BE2C (cell line): ENCODE measurements at regions not wholly inside any gene's neighbourhood (a gene's known extent, or its start where the extent isn't known, plus 50 kb on each side); places are given as distances from the start of the nearest gene placed in this dataset.

Source experiments
- DNase-seq: peaks from one replicate; pipeline ENCODE4 v3.0.0-alpha.2; 2020
- H3K27me3 ChIP-seq: fragments of 250-450 bp; sonication (Bioruptor Pico); 2 replicates; pipeline ENCODE4 v1.5.1; 2020; ENCODE audit warnings: mild to moderate bottlenecking
- H3K36me3 ChIP-seq: fragments of 250-450 bp; sonication (Bioruptor Pico); 2 replicates; pipeline ENCODE4 v1.5.1; 2020; ENCODE audit warnings: mild to moderate bottlenecking
- H3K4me1 ChIP-seq: fragments of 250-450 bp; sonication (Bioruptor Pico); 2 replicates; pipeline ENCODE4 v1.5.1; 2020
- H3K4me3 ChIP-seq: 2 replicates; pipeline ENCODE4 v1.5.1; 2011; ENCODE audit warnings: low read depth, low read length
- H3K9me3 ChIP-seq: fragments of 250-450 bp; sonication (Bioruptor Pico); 2 replicates; pipeline ENCODE4 v1.5.1; 2020
- CTCF ChIP-seq: IDR thresholded peaks from 2 replicates; pipeline ENCODE4 v1.5.1; 2012; ENCODE audit warnings: mild to moderate bottlenecking, low read depth, low read length

GRCh38 chr13:90222758-90223157 lies 1124.7 kb upstream of the MIR17HG start:
- Histone ChIP-seq H3K4me1 (no peaks in the 10 kb centered on the region), H3K9me3 (no peaks in the 10 kb centered on the region), H3K36me3 (no peaks in the 10 kb centered on the region), H3K4me3 (no peak overlapping the region), H3K27me3 (no peaks in the 10 kb centered on the region)
- TF ChIP-seq CTCF = no peak
- DNase-seq = no peak

GRCh38 chr13:90230311-90230710 lies 1117.2 kb upstream of the MIR17HG start:
- Histone ChIP-seq H3K9me3 (no peaks in the 10 kb centered on the region; the same call in 1 of the 2 replicates), H3K27me3 (no peaks in the 10 kb centered on the region), H3K4me3 (no peak overlapping the region), H3K4me1 (no peaks in the 10 kb centered on the region), H3K36me3 (no peaks in the 10 kb centered on the region)
- no peak for DNase-seq
- no peak for TF ChIP-seq CTCF

GRCh38 chr13:90232291-90232690 lies 1115.2 kb upstream of the MIR17HG start:
- TF ChIP-seq CTCF = no peak
- H3K4me3 ChIP-seq = no peak overlapping the region
- H3K4me1 ChIP-seq = no peaks in the 10 kb centered on the region
- DNase-seq = no peak
- no peaks in the 10 kb centered on the region; the same call in 1 of the 2 replicates for H3K9me3 ChIP-seq
- no peaks in the 10 kb centered on the region for H3K36me3 ChIP-seq
- no peaks in the 10 kb centered on the region for H3K27me3 ChIP-seq

- Histone ChIP-seq H3K4me3 (no peak overlapping the region), H3K36me3 (no peaks in the 10 kb centered on the region), H3K27me3 (no peaks in the 10 kb centered on the region), H3K4me1 (no peaks in the 10 kb centered on the region), H3K9me3 (no peaks in the 10 kb centered on the region; the same call in 1 of the 2 replicates)
- TF ChIP-seq CTCF = peak; percentile 24
- no peak for DNase-seq
Observed at GRCh38 chr13:90233933-90234672, 1113.4 kb upstream of the MIR17HG start.

- DNase-seq = no peak
- Histone ChIP-seq H3K4me3 (no peak overlapping the region), H3K4me1 (no peaks in the 10 kb centered on the region), H3K27me3 (no peaks in the 10 kb centered on the region), H3K9me3 (no peaks in the 10 kb centered on the region; the same call in 1 of the 2 replicates), H3K36me3 (no peaks in the 10 kb centered on the region)
- TF ChIP-seq CTCF = no peak
Observed at GRCh38 chr13:90237852-90238251, 1109.6 kb upstream of the MIR17HG start.

GRCh38 chr13:90238413-90238812 lies 1109.1 kb upstream of the MIR17HG start:
- no peak for DNase-seq
- H3K9me3 ChIP-seq = no peaks in the 10 kb centered on the region; the same call in 1 of the 2 replicates

More at GRCh38 chr13:90238413-90238812, 1109.1 kb upstream of the MIR17HG start:
- Histone ChIP-seq H3K4me3 (no peak overlapping the region), H3K4me1 (no peaks in the 10 kb centered on the region), H3K27me3 (no peaks in the 10 kb centered on the region), H3K36me3 (no peaks in the 10 kb centered on the region)
- no peak for TF ChIP-seq CTCF
